ENCODE measurements at regions not wholly inside any gene's neighbourhood (a gene's known extent, or its start where the extent isn't known, plus 50 kb on each side); places are given as distances from the start of the nearest gene placed in this dataset.

- 78 to 86% (median 83%) methylated on average over 12 of the region's 12 CpGs for WGBS, 5 donors
- no peaks in the 10 kb centered on the region for H3K36me3 ChIP-seq
- intact Hi-C loops (cut with DNase I; ENCODE audit: low total_unique reads) = no loop called here
- H3K4me1 ChIP-seq = no peaks in the 10 kb centered on the region
- TF ChIP-seq CTCF (IDR thresholded peaks at IDR 0.05 in 8 of 11, conservative IDR thresholded peaks at IDR 0.05 in 3 of 11) (no peak), POLR2AphosphoS5 (IDR thresholded peaks at IDR 0.05) (no peak), POLR2A (IDR thresholded peaks at IDR 0.05) (no peak)
- H3K4me3 ChIP-seq = no peak overlapping the region
- no peak for DNase-seq
- no peaks in the 10 kb centered on the region for H3K27me3 ChIP-seq (replicated peaks in 1 of 7)
- H3K27ac ChIP-seq = peak overlapping the region in 4 of 8 donors; percentile 22 to 55 (median 32)
- H3K9me3 ChIP-seq = peaks cover 0 to 5% (median 0%) of the 10 kb centered on the region in 8 donors
Observed at GRCh38 chr16:17591655-17592405, 121.1 kb upstream of the XYLT1 start.

- Histone ChIP-seq H3K27me3 (replicated peaks in 1 of 7) (no peaks in the 10 kb centered on the region), H3K27ac (peak overlapping the region in 4 of 8 donors; percentile 22 to 55 (median 32)), H3K36me3 (no peaks in the 10 kb centered on the region), H3K4me1 (no peaks in the 10 kb centered on the region), H3K4me3 (no peak overlapping the region), H3K9me3 (peaks cover 0 to 12% (median 3%) of the 10 kb centered on the region in 8 donors)
- TF ChIP-seq POLR2A (IDR thresholded peaks at IDR 0.05) = no peak
- TF ChIP-seq CTCF (IDR thresholded peaks at IDR 0.05 in 8 of 11, conservative IDR thresholded peaks at IDR 0.05 in 3 of 11) = no peak
- TF ChIP-seq POLR2AphosphoS5 (IDR thresholded peaks at IDR 0.05) = no peak
- intact Hi-C loops (cut with DNase I; ENCODE audit: low total_unique reads) = no loop called here
- no peak for DNase-seq
- 63 to 84% (median 73%) methylated on average over 9 of the region's 9 CpGs for WGBS, 5 donors
Observed at GRCh38 chr16:17590711-17591654, 120.2 kb upstream of the XYLT1 start.

- Histone ChIP-seq H3K4me3 (no peak overlapping the region), H3K27me3 (replicated peaks in 1 of 7) (no peaks in the 10 kb centered on the region), H3K27ac (no peak overlapping the region), H3K36me3 (no peaks in the 10 kb centered on the region), H3K4me1 (no peaks in the 10 kb centered on the region), H3K9me3 (peaks cover 0 to 23% (median 14%) of the 10 kb centered on the region in 8 donors)
- intact Hi-C loops (cut with DNase I; ENCODE audit: low total_unique reads) = no loop called here
- TF ChIP-seq POLR2A (IDR thresholded peaks at IDR 0.05) (no peak), CTCF (IDR thresholded peaks at IDR 0.05 in 8 of 11, conservative IDR thresholded peaks at IDR 0.05 in 3 of 11) (no peak), POLR2AphosphoS5 (IDR thresholded peaks at IDR 0.05) (no peak)
- DNase-seq = no peak
- 81 to 93% (median 89%) methylated on average over 4 of the region's 4 CpGs for WGBS, 5 donors
Observed at GRCh38 chr16:17589898-17590297, 119.1 kb upstream of the XYLT1 start.
